Keratinocyte (primary cell): ENCODE measurements at regions not wholly inside any gene's neighbourhood (a gene's known extent, or its start where the extent isn't known, plus 50 kb on each side); places are given as distances from the start of the nearest gene placed in this dataset.

Experiments used
- DNase-seq: peaks from one replicate; pipeline ENCODE4 v3.0.0-alpha.2; 2011; ENCODE audit warnings: low read depth, missing footprints, low spot score
- FAIRE-seq: peaks from 2 replicates; lab custom pipeline; 2011; peaks lifted over from hg19 to GRCh38; lab: Jason Lieb, UNC
- H2AFZ ChIP-seq: 2 replicates; pipeline ENCODE4 v1.6.0; 2012; ENCODE audit warnings: low read length, control low read depth, inconsistent platforms; ENCODE audit not compliant: control insufficient read depth
- H3K27ac ChIP-seq: 2 replicates; pipeline ENCODE4 v1.5.1; 2011; ENCODE audit warnings: low read length; ENCODE audit not compliant: control insufficient read depth, insufficient read depth
- H3K27me3 ChIP-seq: 3 replicates; pipeline ENCODE4 v1.6.0; 2011; ENCODE audit warnings: low read length; ENCODE audit not compliant: control insufficient read depth, insufficient read depth; ENCODE audit errors: extremely low read depth
- H3K36me3 ChIP-seq, 2 experiments: 2 replicates in 1 of 2; 3 replicates in 1 of 2; pipeline ENCODE4 v1.5.1; 2011; ENCODE audit warnings: low read length in 2 of 2, mild to moderate bottlenecking in 1 of 2; ENCODE audit not compliant: control insufficient read depth in 2 of 2, insufficient read depth in 2 of 2; ENCODE audit errors: extremely low read depth in 1 of 2
- H3K4me1 ChIP-seq: 3 replicates; pipeline ENCODE4 v1.5.1; 2011; ENCODE audit warnings: low read length; ENCODE audit not compliant: control insufficient read depth, insufficient read depth; ENCODE audit errors: extremely low read depth
- H3K4me2 ChIP-seq: 3 replicates; pipeline ENCODE4 v1.6.0; 2011; ENCODE audit warnings: low read depth, low read length; ENCODE audit not compliant: control insufficient read depth, insufficient read depth; ENCODE audit errors: extremely low read depth
- H3K4me3 ChIP-seq, 3 experiments: fragments of 200-600 bp in 1 of 3; sonication (generic) in 1 of 3; 2 replicates in 2 of 3; 3 replicates in 1 of 3; pipeline ENCODE4 v1.5.1; 2011 to 2016; ENCODE audit warnings: low read length in 3 of 3, mild to moderate bottlenecking in 3 of 3, control low read depth in 2 of 3, inconsistent platforms in 1 of 3, low read depth in 1 of 3, mixed read lengths in 1 of 3, mixed run types in 1 of 3, moderate library complexity in 1 of 3; ENCODE audit not compliant: control insufficient read depth in 2 of 3, insufficient read depth in 2 of 3; ENCODE audit errors: extremely low read depth in 1 of 3
- H3K79me2 ChIP-seq: 2 replicates; pipeline ENCODE4 v1.6.0; 2012; ENCODE audit warnings: low read length; ENCODE audit not compliant: control insufficient read depth, insufficient read depth
- H3K9ac ChIP-seq: 3 replicates; pipeline ENCODE4 v1.6.0; 2011; ENCODE audit warnings: low read length; ENCODE audit not compliant: control insufficient read depth, insufficient read depth; ENCODE audit errors: extremely low read depth
- H3K9me1 ChIP-seq: 3 replicates; pipeline ENCODE4 v1.6.0; 2011; ENCODE audit warnings: low read length; ENCODE audit not compliant: control insufficient read depth, insufficient read depth; ENCODE audit errors: extremely low read depth
- H3K9me3 ChIP-seq: 2 replicates; pipeline ENCODE4 v1.5.1; 2012; ENCODE audit warnings: low read depth, low read length; ENCODE audit not compliant: control insufficient read depth
- H4K20me1 ChIP-seq: 3 replicates; pipeline ENCODE4 v1.6.0; 2011; ENCODE audit warnings: low read length; ENCODE audit not compliant: control insufficient read depth, insufficient read depth; ENCODE audit errors: extremely low read depth
- CTCF ChIP-seq, 3 experiments: IDR thresholded peaks in 1 of 3; conservative IDR thresholded peaks in 1 of 3; optimal IDR thresholded peaks in 1 of 3; 2 replicates in 2 of 3; 3 replicates in 1 of 3; pipeline versions ENCODE3 to v1.5.1; 2011; ENCODE audit warnings: low read length in 3 of 3, mild to moderate bottlenecking in 3 of 3, moderate library complexity in 2 of 3, control low read depth in 1 of 3, inconsistent platforms in 1 of 3; ENCODE audit not compliant: insufficient read depth in 2 of 3; ENCODE audit errors: extremely low read depth in 1 of 3
- EZH2 ChIP-seq: IDR thresholded peaks from one replicate; pipeline ENCODE4 v1.6.1; 2012; ENCODE audit warnings: inconsistent platforms, mild to moderate bottlenecking, low read length, moderate library complexity
- dilution Hi-C: fragments of 300-500 bp; cut with MboI; formaldehyde crosslinking; loops from one replicate; pipeline ENCODE4 v1.7.0; 2020; ENCODE audit warnings: low sequenced_read_pairs; ENCODE audit not compliant: extremely low pct_ligation_motif_present

DNA sequence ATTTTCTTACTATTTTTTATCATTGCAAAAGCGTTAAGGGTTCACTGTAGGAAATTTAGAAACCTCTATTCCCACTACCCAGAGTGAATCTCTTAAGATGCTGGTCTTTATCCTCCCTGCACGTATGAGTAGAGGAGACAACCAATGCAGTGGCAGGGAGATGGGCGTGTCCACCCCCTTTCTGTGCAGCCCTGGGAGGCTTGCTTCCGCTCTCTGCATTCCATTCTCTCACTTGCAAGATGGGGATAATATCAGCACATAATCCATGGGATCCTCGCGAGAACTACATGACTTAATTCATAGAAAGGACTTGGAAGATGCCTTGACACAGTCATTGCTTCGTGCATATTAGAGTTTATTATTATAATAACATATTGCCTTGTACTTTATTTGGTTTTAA is 196.2 kb downstream of the KLF6 start:
- Histone ChIP-seq H3K79me2 (no peaks in the 10 kb centered on the region), H3K27ac (no peak overlapping the region), H3K9me1 (no peaks in the 10 kb centered on the region), H3K4me2 (no peak overlapping the region), H3K36me3 (no peaks in the 10 kb centered on the region), H3K4me3 (no peak overlapping the region), H3K4me1 (no peaks in the 10 kb centered on the region), H3K27me3 (no peaks in the 10 kb centered on the region), H3K9ac (no peak overlapping the region), H3K9me3 (no peaks in the 10 kb centered on the region), H2AFZ (no peak overlapping the region), H4K20me1 (no peaks in the 10 kb centered on the region)
- TF ChIP-seq CTCF (optimal IDR thresholded peaks at IDR 0.05 in 1 of 3, IDR thresholded peaks at IDR 0.05 in 1 of 3, conservative IDR thresholded peaks at IDR 0.05 in 1 of 3; ENCODE audit: extremely low read depth in 1 of 3, insufficient read depth in 2 of 3, low read length in 3 of 3) (no peak), EZH2 (no peak)
- FAIRE-seq (no peak), DNase-seq (no peak)
- dilution Hi-C loops, result no loop called here

GRCh38 chr10:3588346-3588745 is 196.7 kb downstream of the KLF6 start:
- no peak overlapping the region for H3K27ac ChIP-seq
- no peak overlapping the region for H2AFZ ChIP-seq
- dilution Hi-C loops, result no loop called here
- no peaks in the 10 kb centered on the region for H3K9me1 ChIP-seq
- H3K79me2 ChIP-seq, result no peaks in the 10 kb centered on the region
- H3K36me3 ChIP-seq, result no peaks in the 10 kb centered on the region
- DNase-seq (no peak), FAIRE-seq (no peak)
- no peaks in the 10 kb centered on the region for H3K4me1 ChIP-seq
- no peak for TF ChIP-seq CTCF (optimal IDR thresholded peaks at IDR 0.05 in 1 of 3, IDR thresholded peaks at IDR 0.05 in 1 of 3, conservative IDR thresholded peaks at IDR 0.05 in 1 of 3; ENCODE audit: extremely low read depth in 1 of 3, insufficient read depth in 2 of 3, low read length in 3 of 3)
- TF ChIP-seq EZH2, result no peak
- no peak overlapping the region for H3K4me3 ChIP-seq
- H3K9me3 ChIP-seq, result no peaks in the 10 kb centered on the region
- no peaks in the 10 kb centered on the region for H3K27me3 ChIP-seq
- no peak overlapping the region for H3K9ac ChIP-seq
- no peak overlapping the region for H3K4me2 ChIP-seq
- H4K20me1 ChIP-seq, result no peaks in the 10 kb centered on the region
